GM21825 (cell line): ENCODE measurements at regions not wholly inside any gene's neighbourhood (a gene's known extent, or its start where the extent isn't known, plus 50 kb on each side); places are given as distances from the start of the nearest gene placed in this dataset.

Experiments used
- ATAC-seq: cut with Tn5 transposase; IDR thresholded peaks from one replicate; pipeline ENCODE4 v1.9.1; 2021; ENCODE audit warnings: mild to moderate bottlenecking, moderate library complexity; ENCODE audit not compliant: unreplicated experiment

DNA sequence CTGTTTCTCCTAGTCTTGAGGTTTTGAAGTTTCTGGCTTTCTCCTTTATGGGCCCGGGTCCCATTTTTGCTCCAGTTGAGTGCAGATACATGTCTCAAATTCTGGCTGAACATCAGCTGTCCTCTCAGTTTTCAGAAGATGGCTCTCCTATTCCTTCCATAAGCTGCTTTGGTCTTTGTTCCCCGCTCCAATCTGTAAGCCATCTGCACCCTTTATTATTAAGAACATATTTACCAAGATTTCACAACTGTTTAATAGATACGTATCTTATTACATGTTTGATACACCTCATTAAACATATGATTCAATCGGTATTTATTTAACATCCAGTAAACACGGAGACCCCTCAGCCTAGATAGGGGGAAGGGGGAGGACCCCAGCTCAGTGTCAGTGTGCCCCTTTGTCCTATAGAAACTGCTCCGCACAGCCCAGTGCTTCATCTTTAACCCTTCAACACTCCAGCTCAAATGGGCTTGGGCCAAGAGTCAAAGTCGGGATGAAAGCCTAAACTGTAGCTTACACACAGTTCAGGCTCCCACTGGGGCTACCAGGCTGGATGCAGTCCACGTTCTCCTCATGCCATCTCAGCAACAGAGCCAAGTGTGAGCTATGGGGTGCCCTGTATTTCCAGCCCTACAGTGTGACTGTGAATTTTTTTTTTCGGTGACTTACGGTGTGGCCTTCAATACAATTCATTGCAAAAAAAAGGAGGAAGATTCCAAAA is 166.0 kb upstream of the ZFHX3 start:
- no peak for ATAC-seq

DNA sequence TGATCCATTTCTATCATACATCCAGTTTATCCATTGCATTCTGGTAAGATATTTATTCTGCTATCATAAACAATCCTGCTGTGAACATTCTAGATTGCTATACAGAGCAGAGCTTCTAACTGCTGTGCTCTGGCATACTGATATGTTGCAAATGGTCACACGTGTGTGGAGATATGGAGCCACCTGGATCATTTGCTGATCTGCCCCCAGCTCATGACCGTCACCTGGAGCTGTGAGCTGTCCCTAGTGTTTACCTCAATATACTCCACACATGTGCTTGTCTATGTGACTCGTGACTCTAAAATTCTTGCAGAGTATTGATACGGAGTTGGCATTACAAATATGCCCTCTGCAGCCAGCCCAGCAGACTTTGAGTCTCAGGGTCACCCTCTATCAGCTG is 164.5 kb upstream of the ZFHX3 start:
- no peak for ATAC-seq

DNA sequence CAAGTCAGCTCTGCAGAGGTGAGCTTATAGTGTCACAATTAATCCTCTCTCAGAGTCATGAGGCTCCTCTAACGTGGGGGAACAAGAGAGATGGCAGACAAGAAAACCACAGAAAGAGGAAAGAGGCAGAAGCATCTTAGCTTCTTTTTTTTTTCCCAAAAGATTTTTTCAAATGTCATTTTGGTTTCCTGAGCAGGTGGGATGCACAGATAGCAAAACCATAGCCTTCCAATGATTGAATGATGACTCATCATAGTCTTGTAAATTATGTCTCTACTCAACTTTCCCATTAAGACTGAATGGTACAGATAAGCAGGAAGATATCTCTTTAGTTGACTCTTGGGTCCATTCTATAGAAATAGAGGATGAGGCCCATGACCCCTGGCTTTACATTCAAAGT is 162.8 kb upstream of the ZFHX3 start:
- ATAC-seq: no peak

DNA sequence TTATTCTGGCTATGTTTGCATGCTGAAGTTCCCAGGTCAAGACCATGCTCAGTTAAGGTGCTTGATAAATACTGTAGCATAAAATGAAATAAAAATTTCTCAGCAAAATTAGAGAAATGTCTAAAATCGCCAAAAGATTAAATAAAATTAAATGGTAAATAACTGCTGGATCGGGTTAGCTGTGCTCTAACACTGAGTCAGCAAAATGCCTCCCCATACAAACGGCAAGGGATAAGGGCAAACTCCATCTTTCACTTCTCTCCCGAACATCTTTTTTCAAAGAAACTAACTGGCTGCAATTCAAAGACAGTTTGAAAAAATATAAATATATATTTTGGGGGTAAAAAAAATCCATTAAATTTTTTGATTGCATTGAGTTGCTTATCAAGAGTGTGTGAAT is 162.2 kb upstream of the ZFHX3 start:
- no peak for ATAC-seq

DNA sequence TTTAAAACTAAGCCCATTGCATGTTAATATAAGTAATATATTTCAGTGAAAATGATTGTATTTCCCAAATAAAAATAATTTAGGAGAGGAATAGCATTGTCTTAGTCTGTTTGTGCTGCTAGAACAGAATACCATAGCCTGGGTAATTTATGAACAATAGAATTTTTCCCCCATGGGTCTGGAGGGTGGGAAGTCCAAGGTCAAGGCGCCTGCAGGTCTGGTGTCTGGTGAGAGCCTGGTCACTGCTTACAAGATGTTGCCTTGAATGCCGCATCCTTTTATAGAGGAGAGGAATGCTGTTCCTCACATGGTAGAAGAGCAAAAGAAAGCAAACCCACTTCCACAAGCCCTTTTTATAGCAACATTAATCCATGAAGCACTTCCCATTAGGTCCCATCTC is 161.3 kb upstream of the ZFHX3 start:
- ATAC-seq: no peak

DNA sequence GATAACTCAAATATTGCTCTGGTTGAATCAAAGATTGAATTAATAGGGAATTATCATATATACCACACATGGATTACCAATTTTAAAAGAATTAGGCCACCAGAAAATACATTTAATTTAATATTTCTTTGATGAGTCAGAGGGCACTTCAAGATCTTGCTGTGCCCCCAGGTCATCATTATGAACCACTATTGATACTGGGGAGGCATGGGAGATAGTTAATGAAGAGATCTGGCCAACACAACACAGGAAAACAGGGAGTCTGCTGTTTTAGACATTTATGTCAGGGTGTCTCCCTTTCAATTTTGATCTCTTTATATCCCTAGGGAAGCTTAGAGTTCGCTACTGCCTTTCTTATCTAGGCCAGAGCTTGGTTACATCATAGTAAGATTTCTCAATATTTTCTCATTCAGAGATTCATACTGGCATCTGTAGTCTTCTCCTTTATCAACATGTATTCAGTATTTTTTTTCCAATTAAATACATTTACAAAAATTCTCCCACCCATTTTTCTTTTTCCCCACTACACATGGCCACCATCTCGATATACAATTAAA is 158.3 kb upstream of the ZFHX3 start:
- ATAC-seq: no peak

DNA sequence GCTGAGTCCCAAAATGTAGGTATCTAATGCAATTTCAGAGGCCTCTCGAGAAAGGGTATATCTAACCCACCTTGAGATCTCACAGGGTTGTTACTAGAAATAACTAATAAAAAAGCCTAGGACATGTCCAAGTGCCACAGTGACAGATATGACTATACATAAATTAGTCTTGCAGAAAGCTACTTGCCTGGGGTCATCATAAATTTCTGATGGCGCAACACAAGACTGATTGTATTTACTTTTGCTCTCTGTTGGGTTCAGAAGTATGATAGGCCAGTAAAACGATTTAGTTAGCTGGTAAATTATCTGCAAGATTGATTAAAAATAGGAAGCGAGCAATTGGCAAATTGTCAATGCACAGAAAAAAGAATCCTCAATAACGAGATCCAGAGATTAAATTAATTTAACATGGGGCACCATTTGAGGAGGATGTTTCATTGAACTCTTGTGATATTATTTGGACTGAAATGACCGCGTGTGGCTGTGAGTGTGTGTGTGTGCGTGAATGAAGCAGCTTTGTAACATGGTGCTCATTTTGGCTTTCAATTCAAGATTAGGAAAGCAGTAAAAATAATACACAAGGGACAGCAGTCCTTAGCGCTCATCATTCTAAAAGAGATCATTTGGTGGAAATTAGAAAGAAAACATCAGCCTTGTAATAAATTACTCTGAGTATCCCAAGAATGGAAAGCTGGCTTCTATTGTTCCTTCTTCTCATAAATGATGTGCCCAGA is 157.4 kb upstream of the ZFHX3 start:
- no peak for ATAC-seq

DNA sequence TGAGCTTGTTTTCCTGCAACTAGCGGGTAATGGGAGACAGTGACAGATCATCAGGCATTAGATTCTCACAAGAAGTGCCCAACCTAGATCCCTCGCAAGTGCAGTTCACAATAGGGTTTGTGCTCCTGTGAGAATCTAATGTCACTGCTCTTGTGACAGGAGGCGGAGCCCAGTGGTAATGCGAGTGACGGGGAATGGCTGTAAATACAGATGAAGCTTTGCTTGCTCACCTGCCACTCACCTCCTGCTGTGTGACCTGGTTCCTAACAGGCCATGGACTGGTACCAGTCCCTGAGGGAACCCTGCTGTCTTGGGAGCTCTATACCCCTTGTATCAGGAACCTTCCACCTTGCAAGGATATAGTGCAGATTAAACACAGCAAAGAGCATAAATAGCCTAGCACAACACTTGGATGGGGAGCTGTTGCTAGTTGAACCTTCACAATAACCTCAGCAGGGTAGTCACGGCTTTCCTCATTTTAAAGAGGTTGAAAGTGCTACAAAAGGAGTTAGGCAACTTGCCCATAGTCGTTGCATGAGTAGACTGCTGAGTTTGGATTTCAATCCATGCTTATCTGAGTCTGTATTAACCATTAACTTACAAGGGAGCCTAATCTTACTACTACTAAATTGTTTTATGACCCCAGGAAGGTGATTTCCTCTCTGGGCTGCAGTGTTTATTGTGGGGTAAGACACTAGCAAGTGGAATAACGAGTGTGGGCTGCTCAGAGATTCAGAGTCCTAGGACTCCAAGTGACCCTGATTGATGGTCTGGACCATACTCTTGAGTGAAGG is 156.6 kb upstream of the ZFHX3 start:
- no peak for ATAC-seq

DNA sequence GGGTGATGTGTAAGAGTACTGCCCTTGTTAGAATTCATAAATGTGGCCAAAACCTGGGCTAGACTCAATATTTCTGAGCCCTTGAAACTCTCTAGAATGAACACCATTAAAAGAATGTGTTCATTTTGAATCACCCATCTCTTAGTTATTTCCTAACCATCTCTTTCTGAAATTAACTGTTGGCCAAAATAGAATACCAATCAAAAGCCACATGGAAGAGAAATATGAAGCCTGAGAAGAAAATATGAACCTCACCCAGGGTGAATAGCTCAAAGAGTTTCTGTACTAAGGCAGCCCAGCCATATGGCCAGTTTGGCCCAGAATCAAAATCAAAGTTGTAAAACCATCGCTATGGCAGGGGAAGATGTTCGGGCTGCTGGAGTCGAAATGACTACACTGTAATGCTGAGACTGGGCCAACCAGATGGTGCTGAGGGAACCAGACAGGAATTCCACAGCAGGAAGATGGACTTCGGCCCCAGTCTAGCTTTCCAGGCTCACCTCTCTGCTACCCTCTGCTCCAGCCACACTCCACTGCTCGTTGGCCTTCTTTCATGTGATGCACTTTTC is 154.3 kb upstream of the ZFHX3 start:
- ATAC-seq: no peak

DNA sequence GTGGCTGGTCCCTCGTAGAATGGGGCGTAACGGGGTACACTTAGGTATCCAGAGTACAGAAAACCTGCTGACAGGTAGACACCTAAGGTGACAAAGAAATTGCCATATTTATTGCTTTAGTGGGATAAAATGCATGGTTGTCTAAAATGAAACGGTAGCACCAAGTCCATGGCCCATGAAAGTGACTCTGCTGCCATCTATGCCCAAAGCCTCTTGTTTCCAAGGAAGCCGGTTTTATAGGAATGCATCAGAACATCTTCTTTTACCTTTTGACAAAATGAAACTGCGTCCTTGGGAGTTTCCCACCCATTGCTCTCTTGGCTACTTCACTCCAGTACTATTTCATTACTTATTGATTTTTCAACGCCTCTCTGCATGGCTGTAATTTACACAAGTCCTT is 151.3 kb upstream of the ZFHX3 start:
- ATAC-seq: no peak

DNA sequence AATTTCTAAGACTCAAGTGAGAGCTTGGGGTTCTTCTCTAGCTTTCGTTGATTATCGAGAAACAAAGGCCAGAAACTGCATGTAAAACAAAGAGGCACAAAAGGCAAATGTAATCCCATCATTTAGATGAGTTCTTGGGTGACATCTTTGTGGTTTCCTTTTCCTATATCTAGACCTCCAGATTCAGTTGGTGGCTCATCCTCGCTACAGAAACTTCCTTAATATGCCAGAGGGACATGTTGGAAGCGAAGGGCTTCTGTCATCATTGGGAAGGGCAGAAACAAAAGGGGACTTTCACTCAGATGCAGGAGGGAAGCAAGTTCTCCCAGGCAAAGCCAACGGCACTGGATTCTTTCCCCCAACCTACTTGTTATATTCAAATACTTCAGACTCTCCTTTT is 150.6 kb upstream of the ZFHX3 start:
- ATAC-seq: no peak

DNA sequence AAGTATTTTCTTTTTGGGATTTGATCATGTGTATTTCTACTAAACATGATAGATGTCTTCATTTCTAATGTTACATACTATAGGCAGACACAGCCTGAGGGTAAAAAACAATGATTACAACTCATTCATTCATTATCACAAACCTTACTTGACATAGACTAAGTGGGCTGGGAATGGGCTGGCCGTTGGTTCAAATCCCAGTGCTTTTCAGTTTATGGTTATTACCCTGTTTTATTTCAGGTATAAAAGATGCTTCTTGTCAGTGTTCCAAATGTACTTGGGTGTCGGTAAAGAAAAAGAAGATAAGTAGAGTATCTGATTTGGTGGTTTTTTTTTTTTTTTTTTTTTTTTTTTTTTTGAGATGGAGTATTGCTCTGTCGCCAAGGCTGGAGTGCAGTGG is 149.7 kb upstream of the ZFHX3 start:
- no peak for ATAC-seq

DNA sequence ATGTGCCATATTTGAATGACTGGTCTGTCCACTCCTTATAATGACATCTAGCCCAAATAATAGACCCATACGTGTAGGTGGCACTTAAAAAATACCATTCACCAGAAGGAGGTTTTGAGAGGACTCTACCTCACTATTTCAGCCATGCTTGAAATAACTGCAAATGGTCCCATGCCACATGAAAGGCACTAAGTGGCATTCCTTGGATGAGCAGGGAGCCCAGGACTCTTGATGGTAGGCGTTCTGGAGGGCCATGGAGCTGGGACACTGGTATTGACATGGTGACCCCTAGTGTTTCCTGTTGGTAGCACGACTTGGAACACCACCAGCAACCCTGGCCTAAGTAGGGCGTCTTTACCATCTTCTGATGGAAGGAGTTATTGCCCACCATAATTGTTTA is 148.7 kb upstream of the ZFHX3 start:
- no peak for ATAC-seq

DNA sequence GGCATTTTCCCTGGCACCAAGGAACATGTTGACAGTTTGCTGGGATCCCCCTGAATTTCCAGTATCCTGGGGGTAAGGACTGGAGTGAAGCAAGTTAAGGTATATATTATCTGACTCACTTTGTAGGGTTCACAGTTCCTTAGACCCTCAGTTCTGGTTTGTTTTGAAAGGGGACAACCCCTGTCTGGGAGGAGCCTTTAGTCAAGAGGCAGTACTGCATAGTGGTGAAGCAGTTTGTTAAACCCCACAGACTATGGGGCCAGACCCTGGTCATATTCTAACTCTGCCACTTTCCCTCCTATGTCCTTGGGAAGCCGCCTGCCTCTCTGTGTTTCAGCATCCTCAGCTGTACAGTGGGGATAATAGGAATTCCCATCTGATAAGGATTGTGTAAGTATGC is 145.5 kb upstream of the ZFHX3 start:
- ATAC-seq: no peak

DNA sequence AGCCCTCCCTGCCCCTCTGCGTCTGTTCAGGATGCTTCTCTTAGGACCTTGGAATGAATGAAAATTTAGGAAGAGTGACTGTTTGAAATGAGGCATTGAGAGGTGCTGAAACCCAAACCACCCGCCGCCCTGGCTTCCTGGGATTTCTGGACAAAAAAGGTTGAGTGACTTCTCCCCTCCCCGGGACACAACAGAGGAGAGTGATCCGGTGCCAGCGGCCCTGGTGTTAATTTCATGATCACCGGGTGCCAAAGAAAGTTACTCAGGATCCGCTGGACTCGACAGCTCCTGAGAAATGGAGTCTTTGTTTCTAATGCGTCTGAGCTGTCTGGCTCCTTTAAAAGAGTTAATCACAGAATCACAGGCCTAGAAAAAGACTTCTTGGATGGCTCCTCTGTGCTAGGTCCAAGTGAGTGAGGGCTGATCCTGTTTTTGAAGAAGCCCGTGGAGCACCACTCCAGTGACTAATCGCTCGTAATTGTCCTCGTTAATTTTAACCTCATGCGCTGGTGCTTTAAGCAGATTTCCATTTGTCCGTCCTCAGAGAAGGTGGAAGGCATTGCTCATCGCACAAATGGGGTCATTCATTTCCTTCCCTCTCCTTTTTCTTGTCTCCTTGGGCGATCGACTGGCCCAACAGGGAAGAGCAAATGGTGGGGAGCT is 144.4 kb upstream of the ZFHX3 start:
- no peak for ATAC-seq

DNA sequence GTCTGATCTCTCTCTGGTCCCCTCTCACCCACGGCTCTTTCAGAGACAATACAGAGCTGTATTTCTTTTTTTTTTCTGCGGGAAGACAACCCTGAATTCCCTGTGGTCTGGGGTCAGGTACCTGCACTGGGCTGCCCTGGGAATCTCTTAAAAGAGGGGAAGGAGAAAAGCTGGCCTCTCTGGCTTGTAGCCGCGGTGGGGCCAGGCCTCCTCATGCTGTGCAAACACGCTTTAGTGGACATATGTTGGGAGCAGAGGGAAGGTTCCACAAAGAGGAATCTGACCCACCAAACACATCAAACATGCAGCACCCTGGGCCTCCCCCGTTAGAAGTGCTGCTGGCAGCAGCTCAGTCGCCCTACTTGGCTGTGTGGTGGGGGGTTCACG is 143.7 kb upstream of the ZFHX3 start:
- ATAC-seq: no peak

DNA sequence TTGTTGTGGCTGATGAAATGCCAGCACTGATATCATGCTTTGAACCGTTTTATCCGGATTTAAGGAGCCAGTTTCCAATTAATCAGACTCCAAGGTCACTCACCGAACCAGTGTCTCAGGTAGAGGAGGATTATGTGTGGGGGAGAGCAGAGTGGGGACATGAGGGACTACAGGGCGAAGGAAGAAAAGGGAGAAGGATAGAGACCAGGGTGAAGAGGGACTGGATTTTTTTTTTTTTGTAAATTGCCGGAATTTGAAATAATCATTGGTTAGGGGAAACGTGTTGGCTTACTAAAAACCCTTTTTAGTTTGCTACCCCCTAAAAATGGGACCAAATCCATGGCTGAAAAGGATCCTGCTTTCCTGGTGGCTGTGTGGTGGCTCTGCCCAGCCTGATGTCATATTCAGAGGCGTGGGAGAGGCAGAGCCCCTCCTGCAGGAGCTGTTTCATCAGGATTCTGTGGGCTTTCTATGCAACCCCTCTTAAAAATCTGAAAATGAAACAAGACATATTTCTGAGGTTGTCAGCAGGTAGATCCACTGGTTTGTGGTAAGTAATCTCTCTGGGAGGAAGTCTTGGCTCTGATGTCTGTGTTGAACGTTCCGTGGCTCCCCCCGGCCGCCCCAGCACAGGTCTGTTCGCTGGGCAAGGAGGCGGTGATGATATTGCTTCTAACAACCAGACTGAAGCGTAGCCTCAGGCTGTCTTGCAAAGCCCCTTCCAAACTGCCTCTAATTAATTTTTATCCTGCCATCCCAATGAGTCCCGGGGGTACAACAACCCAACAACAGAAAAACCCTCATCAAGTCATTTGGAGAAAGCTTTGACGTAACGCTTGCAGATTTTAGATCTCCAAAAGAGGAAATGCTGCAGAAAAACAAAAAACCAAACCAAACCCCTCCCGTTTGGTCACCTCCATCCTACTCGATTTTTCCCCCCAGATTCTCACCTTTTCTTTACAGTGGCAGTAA is 143.0 kb upstream of the ZFHX3 start:
- no peak for ATAC-seq

DNA sequence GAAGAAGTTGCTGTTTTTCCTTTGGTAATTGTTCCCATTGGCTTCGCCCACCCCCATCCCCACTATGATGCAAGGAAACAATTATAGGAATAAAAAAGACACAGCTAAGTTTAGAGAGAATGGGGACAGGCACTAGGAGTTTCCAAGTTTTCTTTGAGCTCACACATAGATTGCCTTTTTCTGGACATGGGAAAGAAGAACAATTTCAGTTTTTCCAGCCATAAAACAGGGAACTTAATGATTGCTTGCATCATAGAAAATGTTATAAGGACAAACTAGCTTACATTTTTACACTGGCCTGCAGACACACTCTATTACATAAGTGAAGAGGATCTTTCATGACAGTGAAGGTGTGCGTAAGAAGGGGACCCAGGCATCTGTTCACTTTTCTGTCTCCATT is 142.3 kb upstream of the ZFHX3 start:
- ATAC-seq: no peak

DNA sequence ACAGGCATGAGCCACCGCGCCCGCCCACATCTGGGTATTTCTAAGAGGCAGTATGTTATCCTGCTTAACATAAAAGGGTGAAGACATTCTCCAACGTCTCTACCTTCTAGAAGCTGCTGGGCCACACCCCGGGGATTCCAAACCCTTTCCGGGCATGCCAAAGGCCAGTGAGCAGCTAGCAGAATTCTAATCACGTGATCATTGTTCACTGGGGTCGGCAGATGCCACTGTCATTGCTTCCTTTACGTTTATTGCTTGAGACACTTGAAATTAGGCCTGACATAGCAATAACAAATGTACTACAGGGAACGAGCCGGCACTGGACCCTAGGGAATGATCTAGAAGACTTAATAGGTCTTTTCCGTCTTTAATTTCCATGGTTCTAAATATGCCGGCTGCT is 141.2 kb upstream of the ZFHX3 start:
- ATAC-seq: no peak
